Keratinocyte (primary cell): ENCODE measurements at regions not wholly inside any gene's neighbourhood (a gene's known extent, or its start where the extent isn't known, plus 50 kb on each side); places are given as distances from the start of the nearest gene placed in this dataset.

Source experiments
- DNase-seq: peaks from one replicate; pipeline ENCODE4 v3.0.0-alpha.2; 2011; ENCODE audit warnings: low read depth, missing footprints, low spot score
- FAIRE-seq: peaks from 2 replicates; lab custom pipeline; 2011; peaks lifted over from hg19 to GRCh38; lab: Jason Lieb, UNC
- H2AFZ ChIP-seq: 2 replicates; pipeline ENCODE4 v1.6.0; 2012; ENCODE audit warnings: low read length, control low read depth, inconsistent platforms; ENCODE audit not compliant: control insufficient read depth
- H3K27ac ChIP-seq: 2 replicates; pipeline ENCODE4 v1.5.1; 2011; ENCODE audit warnings: low read length; ENCODE audit not compliant: control insufficient read depth, insufficient read depth
- H3K27me3 ChIP-seq: 3 replicates; pipeline ENCODE4 v1.6.0; 2011; ENCODE audit warnings: low read length; ENCODE audit not compliant: control insufficient read depth, insufficient read depth; ENCODE audit errors: extremely low read depth
- H3K36me3 ChIP-seq, 2 experiments: 2 replicates in 1 of 2; 3 replicates in 1 of 2; pipeline ENCODE4 v1.5.1; 2011; ENCODE audit warnings: low read length in 2 of 2, mild to moderate bottlenecking in 1 of 2; ENCODE audit not compliant: control insufficient read depth in 2 of 2, insufficient read depth in 2 of 2; ENCODE audit errors: extremely low read depth in 1 of 2
- H3K4me1 ChIP-seq: 3 replicates; pipeline ENCODE4 v1.5.1; 2011; ENCODE audit warnings: low read length; ENCODE audit not compliant: control insufficient read depth, insufficient read depth; ENCODE audit errors: extremely low read depth
- H3K4me2 ChIP-seq: 3 replicates; pipeline ENCODE4 v1.6.0; 2011; ENCODE audit warnings: low read depth, low read length; ENCODE audit not compliant: control insufficient read depth, insufficient read depth; ENCODE audit errors: extremely low read depth
- H3K4me3 ChIP-seq, 3 experiments: fragments of 200-600 bp in 1 of 3; sonication (generic) in 1 of 3; 2 replicates in 2 of 3; 3 replicates in 1 of 3; pipeline ENCODE4 v1.5.1; 2011 to 2016; ENCODE audit warnings: low read length in 3 of 3, mild to moderate bottlenecking in 3 of 3, control low read depth in 2 of 3, inconsistent platforms in 1 of 3, low read depth in 1 of 3, mixed read lengths in 1 of 3, mixed run types in 1 of 3, moderate library complexity in 1 of 3; ENCODE audit not compliant: control insufficient read depth in 2 of 3, insufficient read depth in 2 of 3; ENCODE audit errors: extremely low read depth in 1 of 3
- H3K79me2 ChIP-seq: 2 replicates; pipeline ENCODE4 v1.6.0; 2012; ENCODE audit warnings: low read length; ENCODE audit not compliant: control insufficient read depth, insufficient read depth
- H3K9ac ChIP-seq: 3 replicates; pipeline ENCODE4 v1.6.0; 2011; ENCODE audit warnings: low read length; ENCODE audit not compliant: control insufficient read depth, insufficient read depth; ENCODE audit errors: extremely low read depth
- H3K9me1 ChIP-seq: 3 replicates; pipeline ENCODE4 v1.6.0; 2011; ENCODE audit warnings: low read length; ENCODE audit not compliant: control insufficient read depth, insufficient read depth; ENCODE audit errors: extremely low read depth
- H3K9me3 ChIP-seq: 2 replicates; pipeline ENCODE4 v1.5.1; 2012; ENCODE audit warnings: low read depth, low read length; ENCODE audit not compliant: control insufficient read depth
- H4K20me1 ChIP-seq: 3 replicates; pipeline ENCODE4 v1.6.0; 2011; ENCODE audit warnings: low read length; ENCODE audit not compliant: control insufficient read depth, insufficient read depth; ENCODE audit errors: extremely low read depth
- EZH2 ChIP-seq: IDR thresholded peaks from one replicate; pipeline ENCODE4 v1.6.1; 2012; ENCODE audit warnings: inconsistent platforms, mild to moderate bottlenecking, low read length, moderate library complexity
- dilution Hi-C: fragments of 300-500 bp; cut with MboI; formaldehyde crosslinking; loops from one replicate; pipeline ENCODE4 v1.7.0; 2020; ENCODE audit warnings: low sequenced_read_pairs; ENCODE audit not compliant: extremely low pct_ligation_motif_present
- TF ChIP-seq, protein P1 (sequence below), 3 experiments: IDR thresholded peaks in 1 of 3; conservative IDR thresholded peaks in 1 of 3; optimal IDR thresholded peaks in 1 of 3; 2 replicates in 2 of 3; 3 replicates in 1 of 3; pipeline versions ENCODE3 to v1.5.1; 2011; ENCODE audit warnings: low read length in 3 of 3, mild to moderate bottlenecking in 3 of 3, moderate library complexity in 2 of 3, control low read depth in 1 of 3, inconsistent platforms in 1 of 3; ENCODE audit not compliant: insufficient read depth in 2 of 3; ENCODE audit errors: extremely low read depth in 1 of 3

DNA sequence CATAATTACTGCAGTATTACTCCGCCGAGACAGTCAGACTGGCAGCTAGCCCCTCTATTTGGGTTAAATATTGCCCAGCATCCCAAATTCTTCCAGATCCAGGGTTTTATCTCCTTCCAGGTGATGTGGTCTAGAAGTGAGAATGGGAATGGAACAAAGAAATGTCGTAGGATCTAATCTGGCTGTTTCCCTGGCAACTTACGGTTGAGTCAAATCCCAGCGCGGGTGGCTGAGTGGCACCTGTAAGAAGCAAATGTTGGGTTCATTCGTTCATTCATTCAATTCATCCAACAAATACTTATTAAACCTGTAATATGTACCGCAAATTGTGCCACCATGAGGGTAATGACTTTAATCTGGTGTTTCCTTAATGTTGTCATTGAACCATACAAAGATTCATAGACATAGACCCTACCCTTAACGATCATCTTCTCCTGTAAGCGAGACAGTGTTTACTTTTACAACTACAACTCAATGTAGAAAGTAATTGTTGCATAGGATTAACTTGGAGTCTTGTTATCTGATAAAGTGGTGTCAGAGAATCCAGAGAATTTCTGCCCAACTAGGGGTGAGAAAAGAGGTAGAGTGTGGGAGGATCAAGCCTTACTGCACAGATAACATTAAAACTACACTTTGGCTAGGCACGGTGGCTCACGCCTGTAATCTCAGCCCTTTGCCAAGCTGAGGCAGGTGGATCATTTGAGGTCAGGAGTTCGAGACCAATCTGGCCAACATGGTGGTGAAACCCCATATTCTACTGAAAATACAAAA lies 91.3 kb upstream of the ADGRF1 start:
- Histone ChIP-seq H3K9ac (no peak overlapping the region), H2AFZ (no peak overlapping the region), H3K36me3 (no peaks in the 10 kb centered on the region), H3K4me1 (peaks cover 21% of the 10 kb centered on the region), H3K4me2 (no peak overlapping the region), H3K4me3 (no peak overlapping the region), H3K9me3 (no peaks in the 10 kb centered on the region), H3K27me3 (no peaks in the 10 kb centered on the region), H3K27ac (no peak overlapping the region), H4K20me1 (no peaks in the 10 kb centered on the region), H3K79me2 (no peaks in the 10 kb centered on the region), H3K9me1 (no peaks in the 10 kb centered on the region)
- no peak for FAIRE-seq
- TF ChIP-seq, protein P1, sequence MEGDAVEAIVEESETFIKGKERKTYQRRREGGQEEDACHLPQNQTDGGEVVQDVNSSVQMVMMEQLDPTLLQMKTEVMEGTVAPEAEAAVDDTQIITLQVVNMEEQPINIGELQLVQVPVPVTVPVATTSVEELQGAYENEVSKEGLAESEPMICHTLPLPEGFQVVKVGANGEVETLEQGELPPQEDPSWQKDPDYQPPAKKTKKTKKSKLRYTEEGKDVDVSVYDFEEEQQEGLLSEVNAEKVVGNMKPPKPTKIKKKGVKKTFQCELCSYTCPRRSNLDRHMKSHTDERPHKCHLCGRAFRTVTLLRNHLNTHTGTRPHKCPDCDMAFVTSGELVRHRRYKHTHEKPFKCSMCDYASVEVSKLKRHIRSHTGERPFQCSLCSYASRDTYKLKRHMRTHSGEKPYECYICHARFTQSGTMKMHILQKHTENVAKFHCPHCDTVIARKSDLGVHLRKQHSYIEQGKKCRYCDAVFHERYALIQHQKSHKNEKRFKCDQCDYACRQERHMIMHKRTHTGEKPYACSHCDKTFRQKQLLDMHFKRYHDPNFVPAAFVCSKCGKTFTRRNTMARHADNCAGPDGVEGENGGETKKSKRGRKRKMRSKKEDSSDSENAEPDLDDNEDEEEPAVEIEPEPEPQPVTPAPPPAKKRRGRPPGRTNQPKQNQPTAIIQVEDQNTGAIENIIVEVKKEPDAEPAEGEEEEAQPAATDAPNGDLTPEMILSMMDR (optimal IDR thresholded peaks at IDR 0.05 in 1 of 3, IDR thresholded peaks at IDR 0.05 in 1 of 3, conservative IDR thresholded peaks at IDR 0.05 in 1 of 3; ENCODE audit: extremely low read depth in 1 of 3, insufficient read depth in 2 of 3, low read length in 3 of 3), result no peak
- TF ChIP-seq EZH2, result no peak
- no peak for DNase-seq
- dilution Hi-C loops, result no loop called here

- dilution Hi-C loops, result no loop called here
- no peaks in the 10 kb centered on the region for H3K9me3 ChIP-seq
- DNase-seq (no peak), FAIRE-seq (no peak)
- H3K9ac ChIP-seq, result no peak overlapping the region
- no peaks in the 10 kb centered on the region for H3K36me3 ChIP-seq
- no peak overlapping the region for H3K4me3 ChIP-seq
- no peaks in the 10 kb centered on the region for H4K20me1 ChIP-seq
- H3K79me2 ChIP-seq, result no peaks in the 10 kb centered on the region
- H2AFZ ChIP-seq, result no peak overlapping the region
- TF ChIP-seq EZH2, result no peak
- TF ChIP-seq, protein P1 (optimal IDR thresholded peaks at IDR 0.05 in 1 of 3, IDR thresholded peaks at IDR 0.05 in 1 of 3, conservative IDR thresholded peaks at IDR 0.05 in 1 of 3; ENCODE audit: extremely low read depth in 1 of 3, insufficient read depth in 2 of 3, low read length in 3 of 3), result no peak
- no peaks in the 10 kb centered on the region for H3K9me1 ChIP-seq
- peaks cover 21% of the 10 kb centered on the region for H3K4me1 ChIP-seq
- no peak overlapping the region for H3K27ac ChIP-seq
- H3K4me2 ChIP-seq, result no peak overlapping the region
- H3K27me3 ChIP-seq, result no peaks in the 10 kb centered on the region
Observed at GRCh38 chr6:47132724-47133123, 90.6 kb upstream of the ADGRF1 start.
